ENCODE measurements at regions not wholly inside any gene's neighbourhood (a gene's known extent, or its start where the extent isn't known, plus 50 kb on each side); places are given as distances from the start of the nearest gene placed in this dataset.

DNA sequence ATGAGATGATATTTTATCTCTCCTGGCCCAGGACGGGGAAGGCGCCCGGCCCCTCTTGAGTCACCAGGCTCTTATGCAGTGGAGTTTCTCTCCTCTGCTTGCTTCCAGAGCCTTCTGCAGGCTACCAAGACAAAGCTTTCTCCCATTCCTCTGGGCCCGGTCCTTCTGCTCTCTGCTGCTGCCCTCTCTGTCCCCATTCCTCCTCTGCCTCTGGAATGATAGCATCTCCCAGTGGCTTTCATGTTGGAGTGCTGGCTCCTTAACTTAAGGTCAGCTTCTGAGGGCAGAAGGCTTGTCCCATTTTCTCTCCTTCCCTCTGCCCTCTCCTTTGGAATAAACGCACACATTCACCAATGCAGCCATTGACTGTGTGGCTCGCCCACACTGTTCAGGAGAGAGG, 86.2 kb downstream of the SDC1 start:
- TF ChIP-seq, protein P1, sequence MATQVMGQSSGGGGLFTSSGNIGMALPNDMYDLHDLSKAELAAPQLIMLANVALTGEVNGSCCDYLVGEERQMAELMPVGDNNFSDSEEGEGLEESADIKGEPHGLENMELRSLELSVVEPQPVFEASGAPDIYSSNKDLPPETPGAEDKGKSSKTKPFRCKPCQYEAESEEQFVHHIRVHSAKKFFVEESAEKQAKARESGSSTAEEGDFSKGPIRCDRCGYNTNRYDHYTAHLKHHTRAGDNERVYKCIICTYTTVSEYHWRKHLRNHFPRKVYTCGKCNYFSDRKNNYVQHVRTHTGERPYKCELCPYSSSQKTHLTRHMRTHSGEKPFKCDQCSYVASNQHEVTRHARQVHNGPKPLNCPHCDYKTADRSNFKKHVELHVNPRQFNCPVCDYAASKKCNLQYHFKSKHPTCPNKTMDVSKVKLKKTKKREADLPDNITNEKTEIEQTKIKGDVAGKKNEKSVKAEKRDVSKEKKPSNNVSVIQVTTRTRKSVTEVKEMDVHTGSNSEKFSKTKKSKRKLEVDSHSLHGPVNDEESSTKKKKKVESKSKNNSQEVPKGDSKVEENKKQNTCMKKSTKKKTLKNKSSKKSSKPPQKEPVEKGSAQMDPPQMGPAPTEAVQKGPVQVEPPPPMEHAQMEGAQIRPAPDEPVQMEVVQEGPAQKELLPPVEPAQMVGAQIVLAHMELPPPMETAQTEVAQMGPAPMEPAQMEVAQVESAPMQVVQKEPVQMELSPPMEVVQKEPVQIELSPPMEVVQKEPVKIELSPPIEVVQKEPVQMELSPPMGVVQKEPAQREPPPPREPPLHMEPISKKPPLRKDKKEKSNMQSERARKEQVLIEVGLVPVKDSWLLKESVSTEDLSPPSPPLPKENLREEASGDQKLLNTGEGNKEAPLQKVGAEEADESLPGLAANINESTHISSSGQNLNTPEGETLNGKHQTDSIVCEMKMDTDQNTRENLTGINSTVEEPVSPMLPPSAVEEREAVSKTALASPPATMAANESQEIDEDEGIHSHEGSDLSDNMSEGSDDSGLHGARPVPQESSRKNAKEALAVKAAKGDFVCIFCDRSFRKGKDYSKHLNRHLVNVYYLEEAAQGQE (tag by site-specific recombination; IDR thresholded peaks at IDR 0.05) = no peak
- TF ChIP-seq, protein P2, sequence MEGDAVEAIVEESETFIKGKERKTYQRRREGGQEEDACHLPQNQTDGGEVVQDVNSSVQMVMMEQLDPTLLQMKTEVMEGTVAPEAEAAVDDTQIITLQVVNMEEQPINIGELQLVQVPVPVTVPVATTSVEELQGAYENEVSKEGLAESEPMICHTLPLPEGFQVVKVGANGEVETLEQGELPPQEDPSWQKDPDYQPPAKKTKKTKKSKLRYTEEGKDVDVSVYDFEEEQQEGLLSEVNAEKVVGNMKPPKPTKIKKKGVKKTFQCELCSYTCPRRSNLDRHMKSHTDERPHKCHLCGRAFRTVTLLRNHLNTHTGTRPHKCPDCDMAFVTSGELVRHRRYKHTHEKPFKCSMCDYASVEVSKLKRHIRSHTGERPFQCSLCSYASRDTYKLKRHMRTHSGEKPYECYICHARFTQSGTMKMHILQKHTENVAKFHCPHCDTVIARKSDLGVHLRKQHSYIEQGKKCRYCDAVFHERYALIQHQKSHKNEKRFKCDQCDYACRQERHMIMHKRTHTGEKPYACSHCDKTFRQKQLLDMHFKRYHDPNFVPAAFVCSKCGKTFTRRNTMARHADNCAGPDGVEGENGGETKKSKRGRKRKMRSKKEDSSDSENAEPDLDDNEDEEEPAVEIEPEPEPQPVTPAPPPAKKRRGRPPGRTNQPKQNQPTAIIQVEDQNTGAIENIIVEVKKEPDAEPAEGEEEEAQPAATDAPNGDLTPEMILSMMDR (tag by site-specific recombination; IDR thresholded peaks at IDR 0.05) = no peak
- no peak for TF ChIP-seq ZNF394 (tag by site-specific recombination; IDR thresholded peaks at IDR 0.05; ENCODE audit: borderline replicate concordance)
- TF ChIP-seq ZNF366 (tag by site-specific recombination; conservative IDR thresholded peaks at IDR 0.05) = no peak
- TF ChIP-seq ZNF654 (tag by site-specific recombination; IDR thresholded peaks at IDR 0.05; ENCODE audit: low read depth) = no peak
- no peak for TF ChIP-seq ZNF549 (tag by site-specific recombination; IDR thresholded peaks at IDR 0.05)
- no peak for TF ChIP-seq ZFP3 (tag by site-specific recombination; IDR thresholded peaks at IDR 0.05; ENCODE audit: low read depth)
- TF ChIP-seq, protein P3, sequence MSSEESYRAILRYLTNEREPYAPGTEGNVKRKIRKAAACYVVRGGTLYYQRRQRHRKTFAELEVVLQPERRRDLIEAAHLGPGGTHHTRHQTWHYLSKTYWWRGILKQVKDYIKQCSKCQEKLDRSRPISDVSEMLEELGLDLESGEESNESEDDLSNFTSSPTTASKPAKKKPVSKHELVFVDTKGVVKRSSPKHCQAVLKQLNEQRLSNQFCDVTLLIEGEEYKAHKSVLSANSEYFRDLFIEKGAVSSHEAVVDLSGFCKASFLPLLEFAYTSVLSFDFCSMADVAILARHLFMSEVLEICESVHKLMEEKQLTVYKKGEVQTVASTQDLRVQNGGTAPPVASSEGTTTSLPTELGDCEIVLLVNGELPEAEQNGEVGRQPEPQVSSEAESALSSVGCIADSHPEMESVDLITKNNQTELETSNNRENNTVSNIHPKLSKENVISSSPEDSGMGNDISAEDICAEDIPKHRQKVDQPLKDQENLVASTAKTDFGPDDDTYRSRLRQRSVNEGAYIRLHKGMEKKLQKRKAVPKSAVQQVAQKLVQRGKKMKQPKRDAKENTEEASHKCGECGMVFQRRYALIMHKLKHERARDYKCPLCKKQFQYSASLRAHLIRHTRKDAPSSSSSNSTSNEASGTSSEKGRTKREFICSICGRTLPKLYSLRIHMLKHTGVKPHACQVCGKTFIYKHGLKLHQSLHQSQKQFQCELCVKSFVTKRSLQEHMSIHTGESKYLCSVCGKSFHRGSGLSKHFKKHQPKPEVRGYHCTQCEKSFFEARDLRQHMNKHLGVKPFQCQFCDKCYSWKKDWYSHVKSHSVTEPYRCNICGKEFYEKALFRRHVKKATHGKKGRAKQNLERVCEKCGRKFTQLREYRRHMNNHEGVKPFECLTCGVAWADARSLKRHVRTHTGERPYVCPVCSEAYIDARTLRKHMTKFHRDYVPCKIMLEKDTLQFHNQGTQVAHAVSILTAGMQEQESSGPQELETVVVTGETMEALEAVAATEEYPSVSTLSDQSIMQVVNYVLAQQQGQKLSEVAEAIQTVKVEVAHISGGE (tag by site-specific recombination; conservative IDR thresholded peaks at IDR 0.05; ENCODE audit: low read depth) = no peak
- TF ChIP-seq, protein P4, sequence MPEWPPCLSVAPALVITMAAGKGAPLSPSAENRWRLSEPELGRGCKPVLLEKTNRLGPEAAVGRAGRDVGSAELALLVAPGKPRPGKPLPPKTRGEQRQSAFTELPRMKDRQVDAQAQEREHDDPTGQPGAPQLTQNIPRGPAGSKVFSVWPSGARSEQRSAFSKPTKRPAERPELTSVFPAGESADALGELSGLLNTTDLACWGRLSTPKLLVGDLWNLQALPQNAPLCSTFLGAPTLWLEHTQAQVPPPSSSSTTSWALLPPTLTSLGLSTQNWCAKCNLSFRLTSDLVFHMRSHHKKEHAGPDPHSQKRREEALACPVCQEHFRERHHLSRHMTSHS (tag by site-specific recombination; IDR thresholded peaks at IDR 0.05) = no peak
- no peak for TF ChIP-seq KLF1 (tag by site-specific recombination; IDR thresholded peaks at IDR 0.05)
- no peak for TF ChIP-seq ZNF561 (tag by site-specific recombination; IDR thresholded peaks at IDR 0.05; ENCODE audit: borderline replicate concordance)

All from HEK293 (cell line).